ENCODE measurements at regions not wholly inside any gene's neighbourhood (a gene's known extent, or its start where the extent isn't known, plus 50 kb on each side); places are given as distances from the start of the nearest gene placed in this dataset.

DNA sequence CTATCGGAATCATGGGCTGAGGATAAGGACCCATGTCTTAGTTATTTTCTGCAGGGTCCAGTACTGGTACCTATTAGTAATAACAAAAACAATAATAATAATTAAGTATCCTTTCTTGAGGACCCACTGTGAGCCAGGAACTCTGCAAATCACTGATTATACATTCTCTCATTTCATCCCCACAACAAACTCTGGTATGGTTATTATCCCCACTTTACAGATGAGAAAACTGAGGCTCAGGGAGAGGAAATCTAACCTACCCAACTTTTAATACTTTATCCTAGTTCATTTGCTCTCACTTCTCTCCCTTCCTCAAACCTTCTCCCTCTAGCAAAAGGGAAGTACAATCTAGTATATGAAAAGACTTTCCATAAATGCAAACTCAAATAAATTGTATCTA, 528.4 kb upstream of the PROK2 start:
- Mint-ChIP-seq H3K4me1 (peaks cover 37% of the 10 kb centered on the region), H3K27ac (no peak overlapping the region), H3K4me3 (no peak overlapping the region), H3K27me3 (ENCODE audit: low read depth) (peaks cover 14% of the 10 kb centered on the region), H3K36me3 (no peaks in the 10 kb centered on the region), H3K9me3 (peaks cover 9% of the 10 kb centered on the region)
- TF ChIP-seq, protein P1, sequence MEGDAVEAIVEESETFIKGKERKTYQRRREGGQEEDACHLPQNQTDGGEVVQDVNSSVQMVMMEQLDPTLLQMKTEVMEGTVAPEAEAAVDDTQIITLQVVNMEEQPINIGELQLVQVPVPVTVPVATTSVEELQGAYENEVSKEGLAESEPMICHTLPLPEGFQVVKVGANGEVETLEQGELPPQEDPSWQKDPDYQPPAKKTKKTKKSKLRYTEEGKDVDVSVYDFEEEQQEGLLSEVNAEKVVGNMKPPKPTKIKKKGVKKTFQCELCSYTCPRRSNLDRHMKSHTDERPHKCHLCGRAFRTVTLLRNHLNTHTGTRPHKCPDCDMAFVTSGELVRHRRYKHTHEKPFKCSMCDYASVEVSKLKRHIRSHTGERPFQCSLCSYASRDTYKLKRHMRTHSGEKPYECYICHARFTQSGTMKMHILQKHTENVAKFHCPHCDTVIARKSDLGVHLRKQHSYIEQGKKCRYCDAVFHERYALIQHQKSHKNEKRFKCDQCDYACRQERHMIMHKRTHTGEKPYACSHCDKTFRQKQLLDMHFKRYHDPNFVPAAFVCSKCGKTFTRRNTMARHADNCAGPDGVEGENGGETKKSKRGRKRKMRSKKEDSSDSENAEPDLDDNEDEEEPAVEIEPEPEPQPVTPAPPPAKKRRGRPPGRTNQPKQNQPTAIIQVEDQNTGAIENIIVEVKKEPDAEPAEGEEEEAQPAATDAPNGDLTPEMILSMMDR (IDR thresholded peaks at IDR 0.05; ENCODE audit: unreplicated experiment) = no peak
- no peak for DNase-seq (ENCODE audit: low spot score in 2 of 2, unreplicated experiment in 2 of 2)

DNA sequence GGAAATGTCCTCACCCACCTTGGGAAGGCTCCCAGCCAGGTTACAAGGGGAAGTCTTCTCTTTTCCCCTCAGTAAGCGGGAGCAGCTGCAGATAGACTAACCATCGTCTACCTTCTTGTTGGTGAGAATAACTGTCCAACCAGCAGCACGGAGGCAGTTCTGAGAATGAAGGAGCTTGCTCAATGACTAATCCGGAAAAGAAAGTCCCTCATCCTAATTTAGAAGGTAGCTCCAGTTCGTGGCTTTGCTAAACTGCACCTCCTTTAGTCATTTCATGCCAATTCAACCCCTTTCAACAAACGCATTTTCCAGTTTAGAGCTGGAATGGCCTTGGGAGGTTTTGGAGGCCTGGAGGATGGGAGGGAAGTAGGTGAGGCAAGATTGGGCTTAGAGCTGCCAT, 527.4 kb upstream of the PROK2 start:
- H3K27me3 Mint-ChIP-seq (ENCODE audit: low read depth) = peaks cover 14% of the 10 kb centered on the region
- TF ChIP-seq, protein P1 (IDR thresholded peaks at IDR 0.05; ENCODE audit: unreplicated experiment) = no peak
- H3K36me3 Mint-ChIP-seq = no peaks in the 10 kb centered on the region
- H3K27ac Mint-ChIP-seq = no peak overlapping the region
- no peak overlapping the region for H3K4me3 Mint-ChIP-seq
- no peak for DNase-seq (ENCODE audit: low spot score in 2 of 2, unreplicated experiment in 2 of 2)
- H3K4me1 Mint-ChIP-seq = peaks cover 33% of the 10 kb centered on the region
- peaks cover 9% of the 10 kb centered on the region for H3K9me3 Mint-ChIP-seq

DNA sequence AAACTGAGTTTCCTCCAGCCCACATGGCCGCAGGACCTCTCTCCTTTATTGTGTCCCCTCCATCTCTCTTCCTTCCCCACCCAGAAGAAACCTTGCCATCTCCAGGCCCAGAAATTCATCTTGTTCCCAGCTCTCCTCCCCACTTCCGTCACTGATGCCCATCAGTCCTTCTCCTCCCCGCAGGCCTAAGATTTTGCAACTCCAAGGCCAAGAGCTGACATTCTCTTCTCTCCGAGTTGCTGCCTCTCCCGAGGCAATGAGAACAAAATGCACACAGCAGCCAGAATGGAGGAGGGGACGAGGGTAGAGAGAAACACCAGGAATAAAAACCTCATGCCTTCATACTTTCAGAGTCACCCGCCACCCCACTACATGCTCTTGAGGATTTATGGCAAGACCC, 526.5 kb upstream of the PROK2 start:
- Mint-ChIP-seq H3K27me3 (ENCODE audit: low read depth) (peaks cover 11% of the 10 kb centered on the region), H3K36me3 (no peaks in the 10 kb centered on the region), H3K4me1 (peaks cover 35% of the 10 kb centered on the region), H3K27ac (no peak overlapping the region), H3K9me3 (peaks cover 9% of the 10 kb centered on the region), H3K4me3 (no peak overlapping the region)
- TF ChIP-seq, protein P1 (IDR thresholded peaks at IDR 0.05; ENCODE audit: unreplicated experiment) = no peak
- DNase-seq (ENCODE audit: low spot score in 2 of 2, unreplicated experiment in 2 of 2) = no peak

DNA sequence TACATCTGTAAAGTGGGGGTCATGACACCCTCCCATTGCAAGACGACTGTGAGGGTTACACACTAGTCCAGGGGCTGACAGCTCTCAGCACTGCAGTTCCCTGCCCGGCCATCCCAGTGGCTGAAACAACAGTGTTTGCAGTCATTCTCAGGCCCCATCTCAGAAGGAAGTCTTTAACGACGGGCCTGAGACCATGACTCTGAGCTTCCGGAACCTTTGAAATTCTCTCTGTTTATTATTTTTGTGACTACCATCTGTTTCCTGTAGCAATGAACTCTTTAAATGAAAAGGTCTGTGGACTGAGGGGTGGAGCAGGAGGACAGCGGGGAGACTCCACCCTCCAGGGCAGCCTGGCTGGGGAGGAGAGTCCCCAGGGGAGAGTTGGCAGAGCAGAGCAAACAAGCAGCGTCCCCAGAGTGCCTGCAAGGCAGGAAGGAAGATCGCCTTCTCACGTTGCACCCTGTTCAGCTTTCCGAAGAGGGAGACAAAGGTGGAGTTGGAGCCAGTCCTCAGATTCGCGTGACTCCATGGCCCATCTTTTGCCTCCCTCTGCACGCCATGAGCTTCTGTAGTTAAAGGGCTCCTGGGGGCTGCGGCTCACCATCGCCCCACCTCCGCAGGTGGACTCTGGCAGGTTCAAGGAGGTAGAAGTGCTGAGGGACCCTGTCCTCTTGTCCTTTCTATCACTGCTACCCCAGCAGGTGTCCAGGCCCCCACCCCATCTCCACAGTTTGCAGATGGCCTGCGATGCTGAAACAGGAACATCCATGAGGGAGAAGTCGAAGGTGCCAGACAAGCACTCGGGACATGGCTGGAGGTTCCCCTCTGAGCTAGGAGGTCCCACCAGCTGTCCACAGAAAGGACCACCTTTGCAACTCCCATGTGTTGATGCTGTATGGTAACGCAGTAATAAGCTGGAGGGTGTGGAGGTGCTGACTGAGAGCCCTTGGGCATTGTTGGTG, 525.8 kb upstream of the PROK2 start:
- peaks cover 11% of the 10 kb centered on the region for H3K27me3 Mint-ChIP-seq (ENCODE audit: low read depth)
- H3K4me1 Mint-ChIP-seq = peaks cover 39% of the 10 kb centered on the region
- H3K27ac Mint-ChIP-seq = peak overlapping the region; percentile 77
- no peaks in the 10 kb centered on the region for H3K36me3 Mint-ChIP-seq
- H3K9me3 Mint-ChIP-seq = peaks cover 9% of the 10 kb centered on the region
- no peak for DNase-seq (ENCODE audit: low spot score in 2 of 2, unreplicated experiment in 2 of 2)
- H3K4me3 Mint-ChIP-seq = no peak overlapping the region
- TF ChIP-seq, protein P1 (IDR thresholded peaks at IDR 0.05; ENCODE audit: unreplicated experiment) = no peak

DNA sequence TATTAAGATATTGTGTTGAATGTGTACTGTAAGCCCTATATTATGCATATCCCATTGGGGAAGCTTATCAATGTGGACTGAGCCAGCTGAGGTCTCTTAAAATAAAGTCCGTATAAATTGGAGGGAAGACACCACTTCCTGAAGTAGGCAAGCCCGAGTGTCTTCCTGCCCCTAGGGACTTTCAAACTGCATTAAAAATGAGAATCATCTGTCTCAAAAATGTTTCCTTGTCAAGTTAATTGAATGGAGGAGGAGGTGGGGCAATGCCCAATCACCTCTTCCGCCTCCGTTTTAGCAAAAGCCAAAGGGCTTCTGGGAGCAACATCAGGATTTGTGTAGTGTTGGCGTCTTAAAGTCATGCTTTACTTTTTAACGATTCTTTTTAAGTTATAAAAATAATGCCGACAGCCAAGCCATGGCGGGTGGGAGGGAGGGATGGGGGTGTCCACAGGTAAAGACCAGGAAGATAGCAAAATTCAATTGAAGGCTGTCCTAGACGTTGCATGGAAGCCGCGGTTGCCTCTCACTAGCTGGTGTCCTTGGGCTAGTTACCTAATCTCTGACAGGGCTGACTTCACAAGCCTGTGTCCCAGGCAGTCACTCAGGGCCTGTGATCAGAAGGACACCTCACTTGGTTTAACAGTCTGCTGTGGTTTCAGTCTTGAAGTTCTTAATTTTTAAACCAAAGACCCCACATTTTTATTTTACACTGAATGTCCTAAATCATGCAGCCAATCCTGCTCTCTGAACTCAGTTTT, 524.9 kb upstream of the PROK2 start:
- TF ChIP-seq, protein P1 (IDR thresholded peaks at IDR 0.05; ENCODE audit: unreplicated experiment) = no peak
- H3K27me3 Mint-ChIP-seq (ENCODE audit: low read depth) = peaks cover 18% of the 10 kb centered on the region
- no peaks in the 10 kb centered on the region for H3K36me3 Mint-ChIP-seq
- no peak overlapping the region for H3K4me3 Mint-ChIP-seq
- H3K9me3 Mint-ChIP-seq = peaks cover 9% of the 10 kb centered on the region
- H3K4me1 Mint-ChIP-seq = peaks cover 45% of the 10 kb centered on the region
- no peak overlapping the region for H3K27ac Mint-ChIP-seq
- DNase-seq (ENCODE audit: low spot score in 2 of 2, unreplicated experiment in 2 of 2) = no peak
